ENCODE measurements at regions not wholly inside any gene's neighbourhood (a gene's known extent, or its start where the extent isn't known, plus 50 kb on each side); places are given as distances from the start of the nearest gene placed in this dataset.
"Not testable (repeated sequence)": the region's sequence is repeated elsewhere in the genome, so short reads cannot be mapped to it uniquely, and the experiment has no call there.

- Histone ChIP-seq H3K79me1 (ENCODE audit: low read length) (no peaks in the 10 kb centered on the region), H4K91ac (ENCODE audit: low read depth, low read length) (no peak overlapping the region), H3K14ac (ENCODE audit: low read length) (no peak overlapping the region), H3K9me3 (ENCODE audit: insufficient read depth, low read depth, low read length) (no peaks in the 10 kb centered on the region), H2BK5ac (ENCODE audit: low read depth, low read length, poor library complexity) (no peak overlapping the region), H3K9ac (ENCODE audit: low read length) (no peak overlapping the region), H3K4ac (ENCODE audit: low read depth, low read length) (no peak overlapping the region), H3K79me2 (ENCODE audit: control insufficient read depth, insufficient read depth, low read length, poor library complexity) (no peaks in the 10 kb centered on the region), H3K23ac (ENCODE audit: low read length) (no peak overlapping the region), H4K8ac (ENCODE audit: low read depth, low read length) (no peak overlapping the region), H3K36me3 (ENCODE audit: control insufficient read depth in 1 of 2, insufficient read depth in 2 of 2, low read length in 2 of 2) (no peaks in the 10 kb centered on the region), H3K4me3 (ENCODE audit: low read depth, low read length) (no peak overlapping the region), H2AK5ac (ENCODE audit: low read length) (no peak overlapping the region), H2BK12ac (ENCODE audit: low read length) (no peak overlapping the region), H3K4me1 (ENCODE audit: control insufficient read depth in 1 of 2, insufficient read depth in 2 of 2, low read length in 2 of 2) (no peaks in the 10 kb centered on the region), H4K12ac (ENCODE audit: low read depth, low read length) (no peak overlapping the region), H3K27ac (ENCODE audit: low read depth, low read length) (no peak overlapping the region), H3K4me2 (ENCODE audit: low read length) (no peak overlapping the region), H3K27me3 (ENCODE audit: insufficient read depth, low read length) (no peaks in the 10 kb centered on the region), H3K18ac (ENCODE audit: low read length) (no peak overlapping the region), H2AFZ (ENCODE audit: insufficient read depth, low read length, poor library complexity) (no peak overlapping the region), H2BK120ac (ENCODE audit: insufficient read depth, low read length, poor library complexity) (no peak overlapping the region)
- DNase-seq, result no peak
- WGBS (ENCODE audit: extremely low coverage, insufficient coverage, insufficient read length), result no CpG with 5 or more reads among the region's 5 CpGs
Measured at GRCh38 chr10:85137253-85137652, 808.9 kb downstream of the CCSER2 start.

GRCh38 chr10:85138046-85138445 is 809.7 kb downstream of the CCSER2 start:
- Histone ChIP-seq H3K4me3 (ENCODE audit: low read depth, low read length) (no peak overlapping the region), H2BK120ac (ENCODE audit: insufficient read depth, low read length, poor library complexity) (no peak overlapping the region), H3K4me2 (ENCODE audit: low read length) (no peak overlapping the region), H3K27me3 (ENCODE audit: insufficient read depth, low read length) (no peaks in the 10 kb centered on the region), H4K8ac (ENCODE audit: low read depth, low read length) (no peak overlapping the region), H3K23ac (ENCODE audit: low read length) (no peak overlapping the region), H2AK5ac (ENCODE audit: low read length) (no peak overlapping the region), H3K9me3 (ENCODE audit: insufficient read depth, low read depth, low read length) (no peaks in the 10 kb centered on the region), H4K12ac (ENCODE audit: low read depth, low read length) (no peak overlapping the region), H3K36me3 (ENCODE audit: control insufficient read depth in 1 of 2, insufficient read depth in 2 of 2, low read length in 2 of 2) (no peaks in the 10 kb centered on the region), H3K14ac (ENCODE audit: low read length) (no peak overlapping the region), H3K4ac (ENCODE audit: low read depth, low read length) (no peak overlapping the region), H3K79me1 (ENCODE audit: low read length) (no peaks in the 10 kb centered on the region), H2BK5ac (ENCODE audit: low read depth, low read length, poor library complexity) (no peak overlapping the region), H3K9ac (ENCODE audit: low read length) (no peak overlapping the region), H2BK12ac (ENCODE audit: low read length) (no peak overlapping the region), H3K18ac (ENCODE audit: low read length) (no peak overlapping the region), H2AFZ (ENCODE audit: insufficient read depth, low read length, poor library complexity) (no peak overlapping the region), H3K4me1 (ENCODE audit: control insufficient read depth in 1 of 2, insufficient read depth in 2 of 2, low read length in 2 of 2) (no peaks in the 10 kb centered on the region), H3K27ac (ENCODE audit: low read depth, low read length) (no peak overlapping the region), H3K79me2 (ENCODE audit: control insufficient read depth, insufficient read depth, low read length, poor library complexity) (no peaks in the 10 kb centered on the region), H4K91ac (ENCODE audit: low read depth, low read length) (no peak overlapping the region)
- DNase-seq, result no peak
- no CpG with 5 or more reads among the region's 5 CpGs for WGBS (ENCODE audit: extremely low coverage, insufficient coverage, insufficient read length)

- Histone ChIP-seq H3K9me3 (ENCODE audit: insufficient read depth, low read depth, low read length) (no peaks in the 10 kb centered on the region), H2BK12ac (ENCODE audit: low read length) (no peak overlapping the region), H3K18ac (ENCODE audit: low read length) (no peak overlapping the region), H3K23ac (ENCODE audit: low read length) (no peak overlapping the region), H3K4ac (ENCODE audit: low read depth, low read length) (no peak overlapping the region), H3K4me2 (ENCODE audit: low read length) (no peak overlapping the region), H3K79me1 (ENCODE audit: low read length) (no peaks in the 10 kb centered on the region), H4K91ac (ENCODE audit: low read depth, low read length) (no peak overlapping the region), H2AFZ (ENCODE audit: insufficient read depth, low read length, poor library complexity) (no peak overlapping the region), H2AK5ac (ENCODE audit: low read length) (no peak overlapping the region), H3K79me2 (ENCODE audit: control insufficient read depth, insufficient read depth, low read length, poor library complexity) (no peaks in the 10 kb centered on the region), H3K36me3 (ENCODE audit: control insufficient read depth in 1 of 2, insufficient read depth in 2 of 2, low read length in 2 of 2) (no peaks in the 10 kb centered on the region), H3K9ac (ENCODE audit: low read length) (no peak overlapping the region), H3K27ac (ENCODE audit: low read depth, low read length) (no peak overlapping the region), H3K4me3 (ENCODE audit: low read depth, low read length) (no peak overlapping the region), H4K8ac (ENCODE audit: low read depth, low read length) (no peak overlapping the region), H3K27me3 (ENCODE audit: insufficient read depth, low read length) (no peaks in the 10 kb centered on the region), H4K12ac (ENCODE audit: low read depth, low read length) (no peak overlapping the region), H2BK5ac (ENCODE audit: low read depth, low read length, poor library complexity) (no peak overlapping the region), H3K4me1 (ENCODE audit: control insufficient read depth in 1 of 2, insufficient read depth in 2 of 2, low read length in 2 of 2) (no peaks in the 10 kb centered on the region), H2BK120ac (ENCODE audit: insufficient read depth, low read length, poor library complexity) (no peak overlapping the region), H3K14ac (ENCODE audit: low read length) (no peak overlapping the region)
- DNase-seq, result no peak
- no CpG with 5 or more reads among the region's 5 CpGs for WGBS (ENCODE audit: extremely low coverage, insufficient coverage, insufficient read length)
Measured at GRCh38 chr10:85139124-85139523, 810.7 kb downstream of the CCSER2 start.

- not testable (repeated sequence) for H3K4me3 ChIP-seq (ENCODE audit: low read depth, low read length); H2BK5ac ChIP-seq (ENCODE audit: low read depth, low read length, poor library complexity); DNase-seq; H4K91ac ChIP-seq (ENCODE audit: low read depth, low read length); H3K79me2 ChIP-seq (ENCODE audit: control insufficient read depth, insufficient read depth, low read length, poor library complexity); H3K4ac ChIP-seq (ENCODE audit: low read depth, low read length); H2AFZ ChIP-seq (ENCODE audit: insufficient read depth, low read length, poor library complexity); H4K8ac ChIP-seq (ENCODE audit: low read depth, low read length); H3K14ac ChIP-seq (ENCODE audit: low read length); H3K4me2 ChIP-seq (ENCODE audit: low read length); H3K27me3 ChIP-seq (ENCODE audit: insufficient read depth, low read length); H3K4me1 ChIP-seq (ENCODE audit: control insufficient read depth in 1 of 2, insufficient read depth in 2 of 2, low read length in 2 of 2); H3K9me3 ChIP-seq (ENCODE audit: insufficient read depth, low read depth, low read length); H3K27ac ChIP-seq (ENCODE audit: low read depth, low read length); H3K23ac ChIP-seq (ENCODE audit: low read length); H3K79me1 ChIP-seq (ENCODE audit: low read length); H3K36me3 ChIP-seq (ENCODE audit: control insufficient read depth in 1 of 2, insufficient read depth in 2 of 2, low read length in 2 of 2); H3K18ac ChIP-seq (ENCODE audit: low read length); H4K12ac ChIP-seq (ENCODE audit: low read depth, low read length); H2AK5ac ChIP-seq (ENCODE audit: low read length); H2BK12ac ChIP-seq (ENCODE audit: low read length); H3K9ac ChIP-seq (ENCODE audit: low read length); H2BK120ac ChIP-seq (ENCODE audit: insufficient read depth, low read length, poor library complexity)
- no CpG with 5 or more reads among the region's 25 CpGs for WGBS (ENCODE audit: extremely low coverage, insufficient coverage, insufficient read length)
Measured at GRCh38 chr10:85141520-85141919, 813.1 kb downstream of the CCSER2 start.
